Stomach (tissue), 4 donors: ENCODE measurements at regions not wholly inside any gene's neighbourhood (a gene's known extent, or its start where the extent isn't known, plus 50 kb on each side); places are given as distances from the start of the nearest gene placed in this dataset.

Source experiments
- EP300 ChIP-seq: sonication (generic); formaldehyde crosslinking; IDR thresholded peaks from one replicate; pipeline ENCODE4 v1.6.1; 2017; ENCODE audit warnings: antibody characterized with exemption
- TF ChIP-seq, protein P1 (sequence below), 7 experiments: fragments of 450-650 bp in 4 of 7; fragments of 200-600 bp in 3 of 7; sonication (generic) in 3 of 7; IDR thresholded peaks; one replicate each; pipeline ENCODE4 v1.5.1; 2016 to 2019; ENCODE audit warnings: antibody characterized with exemption in 7 of 7, control low read depth in 2 of 7, mild to moderate bottlenecking in 1 of 7

DNA sequence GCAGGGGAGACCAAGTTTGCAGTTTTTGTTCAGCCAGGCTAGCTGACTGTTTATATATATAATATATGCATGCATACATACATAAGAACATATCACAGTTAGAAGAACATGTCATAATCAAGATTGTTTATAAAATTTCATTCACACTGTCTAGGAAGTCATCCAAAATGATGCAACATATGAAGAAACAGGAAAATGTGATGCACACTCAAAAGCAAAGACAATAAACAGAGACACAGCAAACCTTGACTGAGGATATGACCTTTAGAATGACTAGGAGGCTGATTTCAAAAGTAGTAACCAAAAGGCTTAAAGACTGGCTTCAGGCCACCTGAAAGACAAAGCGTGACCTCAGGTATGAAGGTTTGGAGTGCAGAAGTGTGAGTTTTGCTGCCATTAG is 166.2 kb upstream of the NDN start:
- TF ChIP-seq, protein P1, sequence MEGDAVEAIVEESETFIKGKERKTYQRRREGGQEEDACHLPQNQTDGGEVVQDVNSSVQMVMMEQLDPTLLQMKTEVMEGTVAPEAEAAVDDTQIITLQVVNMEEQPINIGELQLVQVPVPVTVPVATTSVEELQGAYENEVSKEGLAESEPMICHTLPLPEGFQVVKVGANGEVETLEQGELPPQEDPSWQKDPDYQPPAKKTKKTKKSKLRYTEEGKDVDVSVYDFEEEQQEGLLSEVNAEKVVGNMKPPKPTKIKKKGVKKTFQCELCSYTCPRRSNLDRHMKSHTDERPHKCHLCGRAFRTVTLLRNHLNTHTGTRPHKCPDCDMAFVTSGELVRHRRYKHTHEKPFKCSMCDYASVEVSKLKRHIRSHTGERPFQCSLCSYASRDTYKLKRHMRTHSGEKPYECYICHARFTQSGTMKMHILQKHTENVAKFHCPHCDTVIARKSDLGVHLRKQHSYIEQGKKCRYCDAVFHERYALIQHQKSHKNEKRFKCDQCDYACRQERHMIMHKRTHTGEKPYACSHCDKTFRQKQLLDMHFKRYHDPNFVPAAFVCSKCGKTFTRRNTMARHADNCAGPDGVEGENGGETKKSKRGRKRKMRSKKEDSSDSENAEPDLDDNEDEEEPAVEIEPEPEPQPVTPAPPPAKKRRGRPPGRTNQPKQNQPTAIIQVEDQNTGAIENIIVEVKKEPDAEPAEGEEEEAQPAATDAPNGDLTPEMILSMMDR (IDR thresholded peaks at IDR 0.05): no peak
- TF ChIP-seq EP300: no peak
